ENCODE measurements at regions not wholly inside any gene's neighbourhood (a gene's known extent, or its start where the extent isn't known, plus 50 kb on each side); places are given as distances from the start of the nearest gene placed in this dataset.

GRCh38 chrX:39591099-39591498 is 506.7 kb downstream of the BCOR start:
- Mint-ChIP-seq H3K4me1 (ENCODE audit: low read depth) (peaks cover 8% of the 10 kb centered on the region), H3K27me3 (ENCODE audit: insufficient read depth) (no peaks in the 10 kb centered on the region), H3K4me3 (no peak overlapping the region), H3K9me3 (no peaks in the 10 kb centered on the region), H3K27ac (no peak overlapping the region), H3K36me3 (ENCODE audit: low read depth) (no peaks in the 10 kb centered on the region)
- intact Hi-C loops (cut with micrococcal nuclease) = no loop called here
- no peak for DNase-seq (ENCODE audit: low spot score)

DNA sequence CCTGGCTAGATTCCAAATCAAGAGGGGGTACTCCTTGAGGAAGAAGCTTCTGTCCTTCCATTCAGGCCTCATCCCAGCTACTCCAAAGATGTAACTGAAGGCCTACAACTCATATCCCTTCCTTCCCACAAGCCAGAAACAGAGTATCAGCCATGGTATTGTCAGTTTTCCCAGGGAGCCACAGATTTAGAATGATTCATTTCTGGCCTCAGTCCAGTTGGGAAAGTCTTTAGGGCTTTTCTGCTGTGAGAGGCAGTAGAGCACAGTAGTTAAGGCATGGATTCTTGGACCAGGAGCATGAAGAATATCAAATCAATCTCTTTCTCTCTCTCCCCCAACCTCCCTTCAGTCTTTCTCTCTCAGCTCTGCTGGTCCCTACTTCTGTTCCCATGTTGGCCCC is 505.0 kb downstream of the BCOR start:
- DNase-seq (ENCODE audit: low spot score) = no peak
- H3K4me3 Mint-ChIP-seq = no peak overlapping the region
- intact Hi-C loops (cut with micrococcal nuclease) = no loop called here
- H3K9me3 Mint-ChIP-seq = no peaks in the 10 kb centered on the region
- no peak overlapping the region for H3K27ac Mint-ChIP-seq
- H3K4me1 Mint-ChIP-seq (ENCODE audit: low read depth) = peaks cover 8% of the 10 kb centered on the region
- H3K27me3 Mint-ChIP-seq (ENCODE audit: insufficient read depth) = no peaks in the 10 kb centered on the region
- H3K36me3 Mint-ChIP-seq (ENCODE audit: low read depth) = no peaks in the 10 kb centered on the region

DNA sequence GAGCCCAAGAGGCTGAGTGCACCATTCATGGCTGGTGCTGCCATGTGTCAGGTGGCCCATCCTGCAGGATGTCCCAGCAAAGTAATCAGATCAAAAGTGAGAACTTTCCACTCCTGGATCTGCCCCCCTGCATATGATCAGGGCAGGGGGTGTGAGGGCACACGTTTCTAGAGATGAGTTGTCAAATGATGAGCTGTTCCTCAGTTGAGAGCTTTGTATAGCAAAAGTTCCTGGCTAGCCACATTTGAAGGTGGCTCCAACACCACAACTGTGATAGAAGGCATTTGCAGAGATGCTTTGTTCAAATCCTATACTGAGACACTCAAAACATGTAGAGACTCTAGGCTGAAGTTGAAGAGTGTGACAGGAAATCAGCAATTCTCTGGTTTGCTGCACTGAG is 501.8 kb downstream of the BCOR start:
- no peaks in the 10 kb centered on the region for H3K36me3 Mint-ChIP-seq (ENCODE audit: low read depth)
- no peak overlapping the region for H3K4me3 Mint-ChIP-seq
- no peaks in the 10 kb centered on the region for H3K9me3 Mint-ChIP-seq
- H3K27ac Mint-ChIP-seq = no peak overlapping the region
- no peak for DNase-seq (ENCODE audit: low spot score)
- intact Hi-C loops (cut with micrococcal nuclease) = no loop called here
- H3K27me3 Mint-ChIP-seq (ENCODE audit: insufficient read depth) = peaks cover 2% of the 10 kb centered on the region
- H3K4me1 Mint-ChIP-seq (ENCODE audit: low read depth) = peaks cover 8% of the 10 kb centered on the region

DNA sequence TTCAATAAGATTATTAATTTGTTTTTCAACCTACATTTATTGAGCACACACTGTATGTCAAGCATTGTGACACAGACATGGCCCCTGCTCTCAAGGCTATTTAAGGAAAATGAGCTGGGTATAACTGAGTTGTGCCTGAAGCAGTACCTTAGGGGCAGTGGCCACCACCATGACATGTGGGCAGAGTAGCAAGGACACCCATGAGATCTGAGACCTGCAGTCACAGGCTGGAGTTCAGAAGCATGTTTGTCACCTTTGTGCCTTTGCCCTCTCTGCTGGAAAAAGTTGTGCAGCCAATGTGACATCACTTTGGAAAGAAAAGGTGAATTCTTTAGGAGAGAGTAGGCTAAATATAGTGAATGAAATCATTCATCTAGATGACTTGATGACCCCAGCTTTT is 501.3 kb downstream of the BCOR start:
- DNase-seq (ENCODE audit: low spot score) = no peak
- H3K36me3 Mint-ChIP-seq (ENCODE audit: low read depth) = no peaks in the 10 kb centered on the region
- intact Hi-C loops (cut with micrococcal nuclease) = no loop called here
- no peak overlapping the region for H3K27ac Mint-ChIP-seq
- no peaks in the 10 kb centered on the region for H3K9me3 Mint-ChIP-seq
- H3K4me3 Mint-ChIP-seq = no peak overlapping the region
- H3K4me1 Mint-ChIP-seq (ENCODE audit: low read depth) = peaks cover 8% of the 10 kb centered on the region
- H3K27me3 Mint-ChIP-seq (ENCODE audit: insufficient read depth) = peaks cover 2% of the 10 kb centered on the region

DNA sequence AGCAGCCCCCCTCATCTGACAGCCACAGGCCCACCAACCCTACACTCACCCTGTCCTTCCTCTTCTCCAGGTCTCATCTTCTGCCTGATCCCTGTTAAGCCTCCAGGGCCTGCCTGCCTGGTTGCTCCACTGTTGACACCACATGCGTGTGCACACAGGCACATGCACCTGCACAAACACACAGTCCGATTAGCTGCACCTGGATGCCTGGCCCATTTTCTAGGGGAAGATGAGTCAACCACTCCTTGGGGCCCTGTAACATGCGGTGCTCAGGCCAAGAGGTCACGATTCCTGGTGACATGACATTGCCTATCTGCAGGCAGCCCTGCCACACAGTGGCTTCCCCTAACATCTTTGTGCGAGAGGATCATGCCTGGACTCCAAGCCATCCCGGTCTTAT is 498.4 kb downstream of the BCOR start:
- Mint-ChIP-seq H3K9me3 (no peaks in the 10 kb centered on the region), H3K27me3 (ENCODE audit: insufficient read depth) (peaks cover 2% of the 10 kb centered on the region), H3K4me3 (no peak overlapping the region), H3K4me1 (ENCODE audit: low read depth) (peaks cover 8% of the 10 kb centered on the region), H3K36me3 (ENCODE audit: low read depth) (no peaks in the 10 kb centered on the region), H3K27ac (no peak overlapping the region)
- no peak for DNase-seq (ENCODE audit: low spot score)
- intact Hi-C loops (cut with micrococcal nuclease) = no loop called here

- intact Hi-C loops (cut with micrococcal nuclease) = no loop called here
- Mint-ChIP-seq H3K9me3 (no peaks in the 10 kb centered on the region), H3K27me3 (ENCODE audit: insufficient read depth) (peaks cover 2% of the 10 kb centered on the region), H3K4me3 (no peak overlapping the region), H3K27ac (no peak overlapping the region), H3K4me1 (ENCODE audit: low read depth) (peaks cover 6% of the 10 kb centered on the region), H3K36me3 (ENCODE audit: low read depth) (no peaks in the 10 kb centered on the region)
- DNase-seq (ENCODE audit: low spot score) = no peak
Observed at GRCh38 chrX:39600222-39600621, 497.5 kb downstream of the BCOR start.

DNA sequence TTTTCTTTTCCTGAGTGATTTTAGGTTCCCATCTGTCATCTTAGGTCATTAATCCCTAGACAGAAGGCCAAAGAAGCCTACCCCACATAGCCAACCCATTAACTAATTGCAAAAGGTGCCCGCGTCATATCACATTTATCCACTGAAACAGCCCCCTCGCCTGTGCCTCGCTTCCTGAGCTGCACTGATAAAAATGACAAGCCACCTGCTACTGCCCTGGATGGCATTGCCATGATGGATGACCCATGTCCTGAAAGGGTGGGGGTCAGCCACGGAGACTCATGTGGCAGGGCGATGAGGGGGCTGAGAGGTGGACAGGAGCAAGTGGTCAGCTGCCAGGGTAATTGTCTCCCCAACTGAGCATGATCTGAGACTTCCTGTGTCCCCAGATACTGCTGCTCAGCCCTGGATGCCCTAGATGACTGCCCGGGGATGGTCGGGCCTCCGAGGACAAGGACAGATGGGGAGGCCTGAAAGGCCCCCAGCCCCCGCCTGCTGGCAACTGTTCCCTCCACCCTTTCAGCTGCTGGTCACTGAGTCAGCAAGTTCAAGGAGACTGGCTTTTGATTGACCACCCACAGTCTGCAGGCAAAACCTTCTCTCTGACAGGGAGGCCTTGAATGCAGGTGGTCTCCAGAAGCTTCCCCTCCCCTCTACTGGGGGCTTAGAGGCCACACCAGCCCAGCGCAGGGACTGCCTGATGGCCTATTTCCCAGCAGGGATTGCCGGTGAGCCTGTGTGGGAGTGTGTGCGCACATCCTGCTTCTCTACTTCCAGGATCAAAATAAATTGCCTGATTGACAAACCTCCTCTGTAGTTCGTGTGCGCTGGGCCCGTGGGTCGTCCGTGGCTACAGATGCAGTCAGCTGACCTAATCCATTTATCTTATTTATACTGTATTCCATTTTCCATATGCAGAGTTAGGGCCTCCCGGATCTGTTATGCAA is 496.3 kb downstream of the BCOR start:
- no peaks in the 10 kb centered on the region for H3K36me3 Mint-ChIP-seq (ENCODE audit: low read depth)
- no peak overlapping the region for H3K4me3 Mint-ChIP-seq
- no peaks in the 10 kb centered on the region for H3K4me1 Mint-ChIP-seq (ENCODE audit: low read depth)
- intact Hi-C loops (cut with micrococcal nuclease) = no loop called here
- DNase-seq (ENCODE audit: low spot score) = no peak
- no peaks in the 10 kb centered on the region for H3K9me3 Mint-ChIP-seq
- H3K27me3 Mint-ChIP-seq (ENCODE audit: insufficient read depth) = peaks cover 2% of the 10 kb centered on the region
- no peak overlapping the region for H3K27ac Mint-ChIP-seq

GRCh38 chrX:39602195-39602594 is 495.6 kb downstream of the BCOR start:
- H3K27me3 Mint-ChIP-seq (ENCODE audit: insufficient read depth) = peaks cover 2% of the 10 kb centered on the region
- no peaks in the 10 kb centered on the region for H3K36me3 Mint-ChIP-seq (ENCODE audit: low read depth)
- H3K4me1 Mint-ChIP-seq (ENCODE audit: low read depth) = no peaks in the 10 kb centered on the region

GRCh38 chrX:39603230-39603629 is 494.5 kb downstream of the BCOR start:
- H3K27ac Mint-ChIP-seq = no peak overlapping the region
- H3K4me1 Mint-ChIP-seq (ENCODE audit: low read depth) = no peaks in the 10 kb centered on the region
- no peaks in the 10 kb centered on the region for H3K9me3 Mint-ChIP-seq
- peaks cover 2% of the 10 kb centered on the region for H3K27me3 Mint-ChIP-seq (ENCODE audit: insufficient read depth)
- intact Hi-C loops (cut with micrococcal nuclease) = no loop called here
- no peaks in the 10 kb centered on the region for H3K36me3 Mint-ChIP-seq (ENCODE audit: low read depth)
- H3K4me3 Mint-ChIP-seq = no peak overlapping the region
- no peak for DNase-seq (ENCODE audit: low spot score)

More at GRCh38 chrX:39602195-39602594, 495.6 kb downstream of the BCOR start:
- DNase-seq (ENCODE audit: low spot score) = no peak
- intact Hi-C loops (cut with micrococcal nuclease) = no loop called here
- Mint-ChIP-seq H3K27ac (no peak overlapping the region), H3K9me3 (no peaks in the 10 kb centered on the region), H3K4me3 (no peak overlapping the region)

DNA sequence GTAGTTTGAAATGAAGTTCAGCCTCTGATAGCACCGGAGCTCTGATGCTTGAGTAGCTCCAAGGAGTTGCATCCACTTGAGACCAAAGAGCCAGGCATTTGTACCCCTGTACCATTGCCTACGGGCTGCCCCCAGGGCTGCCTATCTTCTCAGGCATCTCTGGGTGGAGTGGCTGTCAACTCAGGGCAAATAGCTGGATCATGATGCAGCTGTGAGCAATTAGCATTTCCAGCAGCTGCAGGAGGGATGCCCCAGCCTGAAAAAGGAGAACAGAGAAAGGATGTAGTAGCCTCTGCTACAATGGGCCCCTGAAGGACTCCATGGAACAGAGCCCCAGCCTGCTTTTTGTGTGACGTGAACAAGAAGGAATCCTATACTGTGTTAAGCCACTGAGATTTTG is 492.6 kb downstream of the BCOR start:
- Mint-ChIP-seq H3K27me3 (ENCODE audit: insufficient read depth) (peaks cover 2% of the 10 kb centered on the region), H3K4me3 (no peak overlapping the region), H3K27ac (no peak overlapping the region), H3K9me3 (no peaks in the 10 kb centered on the region), H3K36me3 (ENCODE audit: low read depth) (no peaks in the 10 kb centered on the region), H3K4me1 (ENCODE audit: low read depth) (no peaks in the 10 kb centered on the region)
- intact Hi-C loops (cut with micrococcal nuclease) = no loop called here
- no peak for DNase-seq (ENCODE audit: low spot score)

- Mint-ChIP-seq H3K36me3 (ENCODE audit: low read depth) (no peaks in the 10 kb centered on the region), H3K27ac (no peak overlapping the region), H3K4me3 (no peak overlapping the region), H3K27me3 (ENCODE audit: insufficient read depth) (peaks cover under 1% of the 10 kb centered on the region), H3K9me3 (no peaks in the 10 kb centered on the region), H3K4me1 (ENCODE audit: low read depth) (no peaks in the 10 kb centered on the region)
- intact Hi-C loops (cut with micrococcal nuclease) = no loop called here
- DNase-seq (ENCODE audit: low spot score) = no peak
Observed at GRCh38 chrX:39605866-39606265, 491.9 kb downstream of the BCOR start.

DNA sequence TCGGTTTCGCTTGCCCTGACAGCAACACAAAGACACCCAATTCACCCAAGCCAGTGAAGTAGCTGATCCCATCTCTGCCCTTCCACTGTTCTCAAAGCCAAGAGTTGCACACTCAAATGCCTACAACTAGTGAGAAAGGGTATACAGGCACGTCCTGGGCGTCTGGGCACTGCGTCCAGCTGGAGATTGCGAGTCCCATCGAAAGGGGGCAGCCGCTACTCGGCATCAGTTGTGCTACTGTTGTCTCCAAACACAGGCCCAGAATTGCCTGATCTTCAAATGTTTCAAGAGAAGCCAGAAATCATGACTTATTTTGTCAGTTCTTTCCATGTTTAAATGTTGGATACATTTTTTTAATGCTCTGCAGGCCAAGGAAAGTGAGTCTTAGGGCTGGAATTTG is 487.8 kb downstream of the BCOR start:
- peaks cover 27% of the 10 kb centered on the region for H3K4me1 Mint-ChIP-seq (ENCODE audit: low read depth)
- intact Hi-C loops (cut with micrococcal nuclease) = loop anchor here (5.0 to 10.0 kb wide), 4 partner anchors 103 to 487 kb away; partner anchors contain the start of gene BCOR
- no peak overlapping the region for H3K4me3 Mint-ChIP-seq
- peaks cover 1% of the 10 kb centered on the region for H3K36me3 Mint-ChIP-seq (ENCODE audit: low read depth)
- H3K27me3 Mint-ChIP-seq (ENCODE audit: insufficient read depth) = peaks cover 5% of the 10 kb centered on the region
- H3K9me3 Mint-ChIP-seq = no peaks in the 10 kb centered on the region
- DNase-seq (ENCODE audit: low spot score) = no peak
- no peak overlapping the region for H3K27ac Mint-ChIP-seq

DNA sequence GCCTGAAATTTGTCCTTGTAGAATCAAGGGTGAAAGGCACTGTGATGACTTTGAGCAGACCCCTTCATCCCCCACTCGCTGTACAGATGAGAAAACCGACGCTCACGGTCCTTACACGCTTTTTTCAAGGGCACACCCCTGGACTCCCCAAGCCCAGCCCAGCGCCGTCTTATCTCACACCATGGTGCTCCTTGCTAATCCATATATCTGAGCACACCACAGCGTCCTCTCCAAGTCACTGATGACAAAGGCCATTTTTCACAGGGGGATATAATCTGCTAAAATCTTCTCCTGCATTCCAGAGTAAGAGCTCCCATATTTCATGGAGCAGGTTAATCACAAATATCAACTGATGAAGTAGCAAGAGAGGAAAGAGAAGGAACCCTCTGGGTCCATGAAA is 486.3 kb downstream of the BCOR start:
- Mint-ChIP-seq H3K27me3 (ENCODE audit: insufficient read depth) (peaks cover 5% of the 10 kb centered on the region), H3K36me3 (ENCODE audit: low read depth) (peaks cover 1% of the 10 kb centered on the region), H3K4me1 (ENCODE audit: low read depth) (peaks cover 38% of the 10 kb centered on the region), H3K9me3 (peaks cover 6% of the 10 kb centered on the region), H3K27ac (no peak overlapping the region), H3K4me3 (no peak overlapping the region)
- intact Hi-C loops (cut with micrococcal nuclease) = loop anchor here (5.0 to 10.0 kb wide), 4 partner anchors 104 to 486 kb away; partner anchors contain the start of gene BCOR
- no peak for DNase-seq (ENCODE audit: low spot score)
